Nephron (organoid): ENCODE measurements at regions not wholly inside any gene's neighbourhood (a gene's known extent, or its start where the extent isn't known, plus 50 kb on each side); places are given as distances from the start of the nearest gene placed in this dataset.

Source experiments
- H3K27ac Mint-ChIP-seq, 3 experiments: 2 replicates each; pipeline ENCODE4 v1.8.0; 2020; ENCODE audit warnings: mixed read lengths in 3 of 3, mild to moderate bottlenecking in 2 of 3, moderate library complexity in 1 of 3
- H3K27me3 Mint-ChIP-seq: 2 replicates; pipeline ENCODE4 v1.8.0; 2021; ENCODE audit warnings: low read depth, mild to moderate bottlenecking, moderate library complexity, mixed read lengths
- H3K36me3 Mint-ChIP-seq: 2 replicates; pipeline ENCODE4 v1.8.0; 2020; ENCODE audit warnings: low read depth, mixed read lengths
- H3K4me1 Mint-ChIP-seq: 2 replicates; pipeline ENCODE4 v1.8.0; 2020; ENCODE audit warnings: mixed read lengths
- H3K4me3 Mint-ChIP-seq, 3 experiments: 2 replicates each; pipeline ENCODE4 v1.8.0; 2020; ENCODE audit warnings: mild to moderate bottlenecking in 3 of 3, mixed read lengths in 3 of 3, moderate library complexity in 2 of 3
- H3K9me3 Mint-ChIP-seq: 2 replicates; pipeline ENCODE4 v1.8.0; 2020; ENCODE audit warnings: mixed read lengths
- TF ChIP-seq, protein P1 (sequence below), 3 experiments: fragments of 200-600 bp; sonication (generic); IDR thresholded peaks; one replicate each; pipeline ENCODE4 v1.5.0; 2021; ENCODE audit warnings: antibody characterized with exemption in 3 of 3; ENCODE audit not compliant: unreplicated experiment in 3 of 3

DNA sequence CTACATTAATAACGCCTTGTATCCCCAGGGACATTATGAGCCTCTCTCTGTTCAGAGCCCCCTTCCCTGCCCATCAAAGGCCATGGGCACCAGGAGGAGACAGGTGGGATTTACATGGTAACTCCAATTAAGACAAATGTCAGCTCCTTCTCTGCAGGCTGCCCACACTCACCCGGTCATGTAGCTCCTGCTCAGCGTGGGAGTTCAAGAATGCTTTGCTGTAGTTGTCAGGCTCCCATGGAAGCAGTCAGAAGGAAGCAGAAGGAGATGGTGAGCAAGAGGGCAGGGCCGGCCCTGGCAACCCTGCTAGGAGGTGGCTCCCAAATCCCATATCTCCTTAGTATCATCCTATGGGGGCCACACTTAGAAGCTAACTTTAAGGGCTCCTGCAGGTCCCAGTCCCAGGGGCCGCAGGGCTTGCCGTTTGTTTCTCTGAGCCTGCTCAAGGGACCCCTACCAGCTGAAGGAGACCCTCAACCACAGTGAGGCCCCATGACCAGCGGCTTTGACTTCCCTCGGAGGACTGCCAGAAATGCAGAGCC is 218.4 kb upstream of the TLE3 start:
- H3K36me3 Mint-ChIP-seq = no peaks in the 10 kb centered on the region
- H3K4me1 Mint-ChIP-seq = peaks cover 42% of the 10 kb centered on the region
- peak overlapping the region in 2 of 3 experiments; percentile 14 to 72 for H3K27ac Mint-ChIP-seq
- TF ChIP-seq, protein P1, sequence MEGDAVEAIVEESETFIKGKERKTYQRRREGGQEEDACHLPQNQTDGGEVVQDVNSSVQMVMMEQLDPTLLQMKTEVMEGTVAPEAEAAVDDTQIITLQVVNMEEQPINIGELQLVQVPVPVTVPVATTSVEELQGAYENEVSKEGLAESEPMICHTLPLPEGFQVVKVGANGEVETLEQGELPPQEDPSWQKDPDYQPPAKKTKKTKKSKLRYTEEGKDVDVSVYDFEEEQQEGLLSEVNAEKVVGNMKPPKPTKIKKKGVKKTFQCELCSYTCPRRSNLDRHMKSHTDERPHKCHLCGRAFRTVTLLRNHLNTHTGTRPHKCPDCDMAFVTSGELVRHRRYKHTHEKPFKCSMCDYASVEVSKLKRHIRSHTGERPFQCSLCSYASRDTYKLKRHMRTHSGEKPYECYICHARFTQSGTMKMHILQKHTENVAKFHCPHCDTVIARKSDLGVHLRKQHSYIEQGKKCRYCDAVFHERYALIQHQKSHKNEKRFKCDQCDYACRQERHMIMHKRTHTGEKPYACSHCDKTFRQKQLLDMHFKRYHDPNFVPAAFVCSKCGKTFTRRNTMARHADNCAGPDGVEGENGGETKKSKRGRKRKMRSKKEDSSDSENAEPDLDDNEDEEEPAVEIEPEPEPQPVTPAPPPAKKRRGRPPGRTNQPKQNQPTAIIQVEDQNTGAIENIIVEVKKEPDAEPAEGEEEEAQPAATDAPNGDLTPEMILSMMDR (IDR thresholded peaks at IDR 0.05; ENCODE audit: unreplicated experiment in 3 of 3) = no peak
- peaks cover 8% of the 10 kb centered on the region for H3K27me3 Mint-ChIP-seq
- no peaks in the 10 kb centered on the region for H3K9me3 Mint-ChIP-seq
- H3K4me3 Mint-ChIP-seq = no peak overlapping the region

DNA sequence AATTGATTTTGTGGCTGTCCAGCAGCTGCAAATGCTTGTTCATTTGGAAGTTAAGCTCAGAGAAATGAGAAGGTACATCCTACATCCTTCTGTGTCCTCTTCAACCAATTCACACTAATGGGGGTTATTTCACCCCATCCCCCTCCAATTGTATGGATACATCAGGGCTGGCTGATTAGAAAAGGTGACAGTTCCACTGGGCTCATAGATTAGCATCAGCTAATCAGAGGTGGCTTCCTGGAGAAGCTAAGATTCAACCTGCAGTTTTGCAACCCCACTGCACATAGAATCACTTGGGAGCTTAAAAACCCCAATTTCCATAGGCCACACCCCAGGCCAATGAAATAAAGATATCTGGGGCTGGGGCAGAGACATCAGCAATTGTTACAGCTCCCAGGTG is 217.7 kb upstream of the TLE3 start:
- H3K36me3 Mint-ChIP-seq = no peaks in the 10 kb centered on the region
- no peaks in the 10 kb centered on the region for H3K9me3 Mint-ChIP-seq
- no peak overlapping the region for H3K4me3 Mint-ChIP-seq
- no peak overlapping the region for H3K27ac Mint-ChIP-seq
- TF ChIP-seq, protein P1 (IDR thresholded peaks at IDR 0.05; ENCODE audit: unreplicated experiment in 3 of 3) = no peak
- H3K27me3 Mint-ChIP-seq = peaks cover 8% of the 10 kb centered on the region
- peaks cover 35% of the 10 kb centered on the region for H3K4me1 Mint-ChIP-seq

DNA sequence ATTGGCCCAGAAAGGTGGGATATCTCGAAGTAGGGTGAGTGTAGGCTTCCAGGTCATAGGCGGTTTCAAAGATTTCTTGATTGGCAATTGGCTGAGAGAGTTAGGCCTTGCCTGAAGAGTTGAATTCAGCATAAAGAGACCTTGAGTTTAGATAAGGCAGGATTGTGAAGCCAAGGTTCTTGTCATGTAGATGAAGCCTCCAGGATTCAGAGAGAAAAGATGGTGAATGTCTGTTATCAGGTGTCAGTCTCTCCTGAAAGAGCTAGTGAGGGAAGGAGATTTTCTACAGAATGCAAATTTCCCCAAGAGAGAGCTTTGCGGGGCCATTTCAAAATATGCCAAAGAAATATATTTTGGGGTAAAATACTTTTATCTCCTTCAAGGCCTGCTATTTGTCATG is 217.0 kb upstream of the TLE3 start:
- Mint-ChIP-seq H3K36me3 (no peaks in the 10 kb centered on the region), H3K27me3 (peaks cover 8% of the 10 kb centered on the region), H3K4me3 (no peak overlapping the region)

DNA sequence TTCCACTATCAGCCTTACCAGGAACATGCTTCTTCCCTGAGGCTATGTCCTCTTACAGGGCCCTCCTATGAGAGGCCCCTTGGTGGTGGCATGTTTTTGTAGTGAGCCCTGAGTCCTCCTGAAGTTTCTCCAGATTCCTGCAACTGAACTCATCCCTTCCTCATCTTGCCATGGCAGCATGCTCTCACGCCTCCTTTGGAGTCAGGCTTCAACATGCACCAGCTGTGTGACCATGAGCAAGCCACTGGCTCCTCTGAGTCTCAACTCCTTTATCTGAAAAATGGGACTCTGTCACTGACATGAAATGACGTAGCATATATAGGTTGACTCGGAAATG is 216.3 kb upstream of the TLE3 start:
- peaks cover 21% of the 10 kb centered on the region for H3K4me1 Mint-ChIP-seq
- H3K36me3 Mint-ChIP-seq = no peaks in the 10 kb centered on the region
- peaks cover 13% of the 10 kb centered on the region for H3K27me3 Mint-ChIP-seq
- no peaks in the 10 kb centered on the region for H3K9me3 Mint-ChIP-seq
- TF ChIP-seq, protein P1 (IDR thresholded peaks at IDR 0.05; ENCODE audit: unreplicated experiment in 3 of 3) = no peak
- H3K27ac Mint-ChIP-seq = no peak overlapping the region
- H3K4me3 Mint-ChIP-seq = no peak overlapping the region

More for the DNA sequence above, 217.0 kb upstream of the TLE3 start:
- TF ChIP-seq, protein P1 (IDR thresholded peaks at IDR 0.05; ENCODE audit: unreplicated experiment in 3 of 3) = no peak
- Mint-ChIP-seq H3K9me3 (no peaks in the 10 kb centered on the region), H3K27ac (no peak overlapping the region), H3K4me1 (peaks cover 28% of the 10 kb centered on the region)

DNA sequence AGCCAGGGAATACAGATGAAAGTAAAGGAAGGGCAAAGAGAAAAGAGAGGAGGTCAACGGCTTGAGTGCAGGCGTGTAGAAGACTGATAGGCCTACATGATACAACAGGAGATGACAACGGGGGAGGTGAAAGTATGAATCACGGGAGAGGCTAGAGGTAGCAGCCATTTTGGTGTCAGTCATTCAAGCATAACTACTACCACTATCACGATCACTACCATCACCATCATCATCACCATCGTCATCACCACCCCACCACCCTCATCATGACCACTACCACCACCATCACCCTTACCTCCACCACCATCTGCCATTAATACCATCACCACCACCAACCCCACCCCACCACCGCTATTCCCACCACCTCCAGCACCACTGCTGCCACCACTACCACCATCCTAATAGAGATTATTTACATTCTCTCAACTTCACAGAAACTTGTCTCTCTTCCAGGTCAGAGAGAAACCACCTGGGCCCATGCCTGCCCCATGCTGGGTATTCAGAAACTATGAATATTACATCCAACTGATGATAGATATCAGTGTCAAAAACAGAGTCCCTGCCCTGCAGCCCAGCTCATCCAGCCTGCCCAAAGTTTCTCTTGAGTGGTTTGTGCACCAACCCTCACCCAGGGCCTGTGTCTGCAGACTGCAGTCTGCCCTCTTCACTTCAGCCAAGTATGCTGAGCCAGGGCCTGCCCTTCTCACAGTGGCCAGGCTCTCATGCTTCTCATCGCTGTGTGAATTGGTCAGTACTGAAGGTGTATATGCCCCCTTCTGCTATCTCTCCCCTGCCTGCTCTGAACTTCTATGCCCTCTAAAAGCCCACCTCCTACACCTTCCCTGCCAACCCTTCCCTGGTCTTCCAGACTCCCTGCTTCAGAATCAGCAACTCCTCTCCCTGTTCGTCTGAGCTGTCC is 215.6 kb upstream of the TLE3 start:
- Mint-ChIP-seq H3K27ac (no peak overlapping the region), H3K27me3 (peaks cover 17% of the 10 kb centered on the region), H3K36me3 (no peaks in the 10 kb centered on the region), H3K4me1 (peaks cover 20% of the 10 kb centered on the region), H3K9me3 (no peaks in the 10 kb centered on the region), H3K4me3 (no peak overlapping the region)
- TF ChIP-seq, protein P1 (IDR thresholded peaks at IDR 0.05; ENCODE audit: unreplicated experiment in 3 of 3) = no peak
